Tibial nerve (tissue), 4 donors: ENCODE measurements at regions not wholly inside any gene's neighbourhood (a gene's known extent, or its start where the extent isn't known, plus 50 kb on each side); places are given as distances from the start of the nearest gene placed in this dataset.

Experiments
- DNase-seq, 2 donors: peaks; one replicate each; pipeline ENCODE4 v3.0.0-alpha.2; 2019; ENCODE audit warnings: low spot score in 2 of 2
- H3K27ac ChIP-seq, 4 donors: fragments of 200-600 bp; sonication (generic) in 3 of 4; one replicate each; pipeline ENCODE4 v1.5.1; 2017 to 2019; ENCODE audit warnings: mild to moderate bottlenecking in 1 of 4
- H3K27me3 ChIP-seq, 2 donors: fragments of 200-600 bp; sonication (generic) in 1 of 2; one replicate each; pipeline versions ENCODE4 v1.5.1 to v1.6.0; 2017 to 2019
- H3K36me3 ChIP-seq, 3 donors: fragments of 200-600 bp; sonication (generic); one replicate each; pipeline ENCODE4 v1.5.1; 2018 to 2019
- H3K4me1 ChIP-seq, 4 donors: fragments of 200-600 bp; sonication (generic) in 3 of 4; one replicate each; pipeline ENCODE4 v1.5.1; 2017 to 2019
- H3K4me3 ChIP-seq, 4 donors: fragments of 200-600 bp; sonication (generic) in 3 of 4; one replicate each; pipeline ENCODE4 v1.5.1; 2017 to 2019; ENCODE audit warnings: mild to moderate bottlenecking in 1 of 4, moderate library complexity in 1 of 4
- H3K9me3 ChIP-seq, 4 donors: fragments of 200-600 bp; sonication (generic) in 3 of 4; one replicate each; pipeline ENCODE4 v1.5.1; 2017 to 2019
- EP300 ChIP-seq, 2 donors: sonication (generic); formaldehyde crosslinking; IDR thresholded peaks; one replicate each; pipeline ENCODE4 v1.6.1; 2017; ENCODE audit warnings: antibody characterized with exemption in 2 of 2, mild to moderate bottlenecking in 1 of 2
- POLR2A ChIP-seq, 2 donors: fragments of 450-650 bp; IDR thresholded peaks; one replicate each; pipeline ENCODE4 v1.6.1; 2017; ENCODE audit warnings: antibody characterized with exemption in 2 of 2, mild to moderate bottlenecking in 2 of 2, moderate library complexity in 2 of 2
- WGBS, 2 donors: methylation state at CpG; one replicate each; pipeline ENCODE4 v1.1.5; 2018; 5-methylcytosine and 5-hydroxymethylcytosine counted together
- TF ChIP-seq, protein P1 (sequence below), 5 experiments: fragments of 200-600 bp in 3 of 5; fragments of 450-650 bp in 2 of 5; sonication (generic) in 3 of 5; IDR thresholded peaks; one replicate each; pipeline ENCODE4 v1.5.1; 2016 to 2019; ENCODE audit warnings: antibody characterized with exemption in 5 of 5, mild to moderate bottlenecking in 3 of 5, moderate library complexity in 2 of 5

DNA sequence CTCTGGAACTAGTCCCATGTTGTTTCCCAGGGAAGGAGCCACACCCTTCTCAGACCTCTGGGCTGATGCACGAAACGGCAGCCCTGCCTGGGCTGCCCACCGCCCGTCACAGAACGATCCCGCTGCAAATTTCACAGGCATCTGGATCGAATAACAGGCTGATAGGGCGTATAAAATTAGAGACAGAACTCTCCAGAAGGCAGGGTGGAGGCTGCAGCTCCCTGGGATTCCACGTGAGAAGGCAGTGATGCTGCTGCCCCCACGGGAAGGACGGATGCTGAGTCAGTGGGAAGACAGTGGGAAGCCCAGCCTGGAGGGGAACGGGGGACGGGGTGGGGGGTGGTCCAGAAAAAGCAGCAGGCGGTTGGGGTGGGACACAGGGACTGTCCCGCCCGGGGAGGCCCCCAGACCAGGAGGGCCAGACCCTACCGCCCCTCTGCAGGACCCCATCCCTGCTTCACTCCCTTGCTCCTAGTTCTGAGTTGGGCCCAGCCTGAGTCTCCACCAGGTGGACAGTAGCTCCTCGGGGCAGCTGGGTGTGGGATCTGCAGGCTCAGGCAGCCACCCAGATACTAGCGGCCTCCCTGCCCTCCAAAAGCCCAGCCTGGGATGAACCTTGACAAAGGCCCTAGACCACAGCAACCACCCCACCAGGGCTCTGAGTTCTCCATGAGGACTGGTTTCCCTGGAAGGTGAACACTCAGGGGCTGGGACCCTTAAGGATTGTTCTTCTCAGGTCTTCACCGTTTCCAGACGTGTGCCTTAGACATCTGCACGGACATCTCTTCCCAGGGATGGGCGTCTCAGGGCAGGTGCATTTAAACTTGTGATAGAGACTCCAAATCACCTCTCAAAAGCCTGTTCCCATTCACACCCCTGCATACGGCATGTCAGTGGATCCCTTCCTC, 117.8 kb downstream of the METRNL start:
- peaks cover 0 to 71% (median 49%) of the 10 kb centered on the region in 4 donors for H3K4me1 ChIP-seq
- H3K4me3 ChIP-seq, result no peak overlapping the region
- 68 to 83% methylated on average over 22 to 24 of the region's 24 CpGs for WGBS, 2 donors

DNA sequence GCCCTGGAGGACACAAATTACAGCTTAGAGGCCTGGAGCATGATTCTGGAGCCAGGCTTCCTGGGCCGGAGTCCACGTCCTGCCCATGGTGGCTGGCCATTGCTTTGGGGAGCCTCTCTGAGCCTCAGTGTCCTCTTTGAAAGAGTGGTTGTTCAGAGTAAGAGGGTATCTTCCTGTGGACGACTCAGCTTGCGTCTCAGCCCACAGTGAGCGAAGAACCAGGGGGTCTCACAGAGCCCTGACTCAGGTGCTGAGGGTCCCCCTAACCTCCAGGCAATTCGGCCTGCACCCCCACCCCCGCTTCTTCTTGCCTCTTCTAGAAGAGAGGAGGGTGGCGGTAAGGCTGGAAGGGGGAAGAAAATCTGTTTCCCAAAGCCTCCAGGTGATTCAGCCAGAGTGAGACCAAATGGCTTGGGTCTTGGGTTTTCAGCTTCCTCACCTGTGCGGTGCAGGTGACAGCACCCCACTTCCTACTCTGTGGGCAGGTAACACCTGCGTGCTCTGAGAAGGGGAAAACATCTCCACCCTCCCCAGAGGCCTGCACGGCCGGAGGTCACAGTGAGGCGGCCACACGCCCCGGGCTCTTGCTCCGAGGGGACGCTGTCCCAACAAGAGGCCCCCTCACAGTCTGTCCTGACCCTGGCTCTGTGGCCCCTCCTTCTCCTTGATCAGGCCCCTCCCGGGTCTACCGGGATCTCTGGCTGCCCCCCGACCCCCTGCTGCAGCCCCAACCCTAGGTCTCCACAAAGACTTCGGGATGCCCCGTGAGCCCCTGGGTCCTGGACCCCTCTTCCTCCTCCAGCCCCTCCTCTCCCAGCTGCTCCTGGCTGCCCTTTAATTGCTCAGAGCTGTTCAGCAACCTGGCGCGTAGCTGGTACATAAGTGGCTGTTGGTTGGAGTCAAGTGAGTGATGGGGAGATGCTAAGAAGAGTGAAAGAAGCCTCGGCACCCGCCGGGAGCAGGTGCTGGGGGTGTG, 119.2 kb downstream of the METRNL start:
- 81 to 89% methylated on average over 27 of the region's 27 CpGs for WGBS, 2 donors
- Histone ChIP-seq H3K27ac (peak overlapping the region; percentile 45 to 95 (median 82)), H3K36me3 (no peaks in the 10 kb centered on the region), H3K27me3 (no peaks in the 10 kb centered on the region), H3K9me3 (no peaks in the 10 kb centered on the region), H3K4me3 (peak overlapping the region in 2 of 4 donors; percentile 11 to 27), H3K4me1 (peaks cover 0 to 77% (median 52%) of the 10 kb centered on the region in 4 donors)
- TF ChIP-seq EP300 (IDR thresholded peaks at IDR 0.05) (no peak), POLR2A (IDR thresholded peaks at IDR 0.05) (no peak)
- TF ChIP-seq, protein P1, sequence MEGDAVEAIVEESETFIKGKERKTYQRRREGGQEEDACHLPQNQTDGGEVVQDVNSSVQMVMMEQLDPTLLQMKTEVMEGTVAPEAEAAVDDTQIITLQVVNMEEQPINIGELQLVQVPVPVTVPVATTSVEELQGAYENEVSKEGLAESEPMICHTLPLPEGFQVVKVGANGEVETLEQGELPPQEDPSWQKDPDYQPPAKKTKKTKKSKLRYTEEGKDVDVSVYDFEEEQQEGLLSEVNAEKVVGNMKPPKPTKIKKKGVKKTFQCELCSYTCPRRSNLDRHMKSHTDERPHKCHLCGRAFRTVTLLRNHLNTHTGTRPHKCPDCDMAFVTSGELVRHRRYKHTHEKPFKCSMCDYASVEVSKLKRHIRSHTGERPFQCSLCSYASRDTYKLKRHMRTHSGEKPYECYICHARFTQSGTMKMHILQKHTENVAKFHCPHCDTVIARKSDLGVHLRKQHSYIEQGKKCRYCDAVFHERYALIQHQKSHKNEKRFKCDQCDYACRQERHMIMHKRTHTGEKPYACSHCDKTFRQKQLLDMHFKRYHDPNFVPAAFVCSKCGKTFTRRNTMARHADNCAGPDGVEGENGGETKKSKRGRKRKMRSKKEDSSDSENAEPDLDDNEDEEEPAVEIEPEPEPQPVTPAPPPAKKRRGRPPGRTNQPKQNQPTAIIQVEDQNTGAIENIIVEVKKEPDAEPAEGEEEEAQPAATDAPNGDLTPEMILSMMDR (IDR thresholded peaks at IDR 0.05), result no peak
- DNase-seq, result peak; percentile 4 to 12

More for the DNA sequence above, 117.8 kb downstream of the METRNL start:
- TF ChIP-seq EP300 (IDR thresholded peaks at IDR 0.05) (peak in 1 of 2 donors; percentile 9), POLR2A (IDR thresholded peaks at IDR 0.05) (no peak)
- TF ChIP-seq, protein P1 (IDR thresholded peaks at IDR 0.05), result no peak
- peak overlapping the region; percentile 60 to 90 (median 72) for H3K27ac ChIP-seq
- no peaks in the 10 kb centered on the region for H3K36me3 ChIP-seq
- no peaks in the 10 kb centered on the region for H3K9me3 ChIP-seq
- peak; percentile 21 to 22 for DNase-seq
- H3K27me3 ChIP-seq, result no peaks in the 10 kb centered on the region

DNA sequence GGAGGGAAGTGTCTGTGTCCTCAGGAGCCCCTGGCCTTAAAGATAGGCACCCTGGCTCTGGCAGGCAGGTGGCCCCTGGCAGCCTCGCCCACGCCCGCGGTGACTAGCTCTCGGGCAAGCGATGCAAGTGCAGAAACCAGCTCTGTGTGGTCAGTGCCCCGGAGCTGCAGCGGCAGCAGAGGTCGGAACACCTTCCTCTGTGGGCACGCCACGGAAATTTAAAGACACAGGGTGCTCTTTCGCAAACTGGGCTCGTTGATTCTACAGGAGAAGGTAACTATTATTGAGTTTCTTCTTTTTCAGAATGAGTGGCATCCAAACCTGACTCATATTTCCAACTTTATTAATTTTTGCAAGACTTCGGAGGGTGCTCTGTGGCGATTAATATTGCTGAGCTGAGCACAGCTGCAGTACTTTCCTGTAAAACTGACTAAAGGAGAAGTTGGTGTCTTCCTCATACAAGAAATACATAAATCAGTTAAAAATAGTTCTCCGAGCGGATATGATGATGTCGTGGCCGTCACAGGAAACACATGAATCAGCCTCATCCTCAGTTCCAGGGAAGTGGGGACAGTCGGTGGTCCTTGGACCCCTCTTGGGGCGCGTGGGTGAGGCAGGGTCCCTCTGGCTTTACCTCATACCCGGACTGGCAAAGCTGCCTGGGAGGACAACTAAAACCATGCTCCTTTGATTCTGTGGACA, 120.2 kb downstream of the METRNL start:
- H3K9me3 ChIP-seq, result no peaks in the 10 kb centered on the region
- peak overlapping the region; percentile 54 to 95 (median 82) for H3K27ac ChIP-seq
- peak; percentile 21 to 58 for DNase-seq
- peak in 1 of 2 donors; percentile 9 for TF ChIP-seq POLR2A (IDR thresholded peaks at IDR 0.05)
- TF ChIP-seq, protein P1 (IDR thresholded peaks at IDR 0.05), result no peak
- peak; percentile 65 to 74 for TF ChIP-seq EP300 (IDR thresholded peaks at IDR 0.05)
- no peaks in the 10 kb centered on the region for H3K27me3 ChIP-seq
- no peaks in the 10 kb centered on the region for H3K36me3 ChIP-seq
- H3K4me1 ChIP-seq, result peaks cover 0 to 77% (median 58%) of the 10 kb centered on the region in 4 donors
- 68 to 80% methylated on average over 16 to 23 of the region's 23 CpGs for WGBS, 2 donors
- peak overlapping the region in 2 of 4 donors; percentile 11 to 27 for H3K4me3 ChIP-seq

DNA sequence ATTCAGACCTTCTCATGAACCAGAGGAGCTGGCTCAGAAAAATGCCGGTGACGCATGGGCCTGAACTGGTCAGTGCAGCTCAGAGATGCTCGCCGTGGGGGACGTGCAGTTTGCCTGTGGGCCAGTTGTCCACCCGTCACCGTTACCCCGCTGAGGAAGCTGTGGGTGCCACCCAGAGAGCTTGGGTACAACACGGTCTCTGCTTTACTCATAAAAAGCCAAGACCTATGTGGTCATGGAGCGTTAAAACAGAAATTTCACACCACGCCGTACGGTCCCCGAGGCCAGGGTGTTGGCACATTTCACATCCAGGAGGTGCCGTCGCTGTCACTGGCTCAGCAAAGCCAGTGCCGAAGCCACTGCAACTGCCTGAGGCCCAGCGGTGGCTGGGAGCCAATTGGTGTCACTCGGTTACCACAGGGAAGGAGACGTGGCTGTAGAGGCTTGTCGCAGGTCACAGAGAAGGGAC, 120.9 kb downstream of the METRNL start:
- DNase-seq, result peak; percentile 52 to 64
- no peak overlapping the region for H3K4me3 ChIP-seq

More for the DNA sequence above, 120.9 kb downstream of the METRNL start:
- Histone ChIP-seq H3K4me1 (peaks cover 0 to 71% (median 53%) of the 10 kb centered on the region in 4 donors), H3K9me3 (no peaks in the 10 kb centered on the region), H3K27ac (peak overlapping the region; percentile 54 to 95 (median 82)), H3K36me3 (no peaks in the 10 kb centered on the region), H3K27me3 (no peaks in the 10 kb centered on the region)
- 62 to 68% methylated on average over 16 to 21 of the region's 21 CpGs for WGBS, 2 donors
- TF ChIP-seq, protein P1 (IDR thresholded peaks at IDR 0.05), result no peak
- peak in 1 of 2 donors; percentile 37 for TF ChIP-seq EP300 (IDR thresholded peaks at IDR 0.05)
